GM18909 (cell line): ENCODE measurements at regions not wholly inside any gene's neighbourhood (a gene's known extent, or its start where the extent isn't known, plus 50 kb on each side); places are given as distances from the start of the nearest gene placed in this dataset.

Source experiments
- ATAC-seq: cut with Tn5 transposase; IDR thresholded peaks from one replicate; pipeline ENCODE4 v1.9.1; 2021; ENCODE audit warnings: mild to moderate bottlenecking; ENCODE audit not compliant: unreplicated experiment, poor library complexity

DNA sequence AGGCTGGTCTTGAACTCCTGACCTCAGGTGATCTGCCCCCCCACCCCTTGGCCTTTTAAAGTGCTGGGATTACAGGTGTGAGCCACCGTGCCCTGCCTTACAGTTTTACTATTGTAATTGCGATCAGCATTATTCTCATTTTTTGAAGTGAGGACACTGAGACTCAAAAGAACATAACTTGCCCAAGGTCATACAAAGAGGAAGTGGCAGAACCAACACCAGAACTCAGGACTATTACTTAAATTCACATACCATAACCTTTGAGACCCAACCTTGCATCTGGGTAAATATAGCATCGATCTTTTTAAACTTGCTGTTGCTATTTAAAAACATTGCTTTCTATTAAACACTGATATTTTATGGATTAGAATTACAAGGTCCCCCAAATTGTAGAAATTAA is 54.2 kb downstream of the FOXI1 start:
- no peak for ATAC-seq

DNA sequence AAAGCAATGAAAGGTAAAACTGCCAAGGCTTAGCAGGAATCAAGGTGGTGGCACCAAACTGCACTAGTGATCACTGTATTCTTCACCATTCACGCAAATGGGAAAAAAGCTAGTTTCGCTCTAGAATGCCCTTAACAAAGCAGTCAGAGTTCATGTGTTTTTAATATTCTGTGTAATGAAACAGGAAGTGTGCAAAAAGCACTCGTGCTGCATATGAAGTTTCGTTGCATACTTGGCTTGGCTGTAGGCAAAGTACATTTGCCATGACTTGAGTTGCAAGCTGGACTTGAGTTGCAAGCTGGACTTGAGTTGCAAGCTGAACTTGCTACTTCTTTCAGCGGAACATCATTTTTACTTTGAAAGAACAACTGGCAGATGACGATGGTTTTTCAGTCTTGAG is 55.4 kb downstream of the FOXI1 start:
- peak; percentile 44 for ATAC-seq

GRCh38 chr5:170162631-170163321 is 57.1 kb downstream of the FOXI1 start:
- ATAC-seq: no peak

DNA sequence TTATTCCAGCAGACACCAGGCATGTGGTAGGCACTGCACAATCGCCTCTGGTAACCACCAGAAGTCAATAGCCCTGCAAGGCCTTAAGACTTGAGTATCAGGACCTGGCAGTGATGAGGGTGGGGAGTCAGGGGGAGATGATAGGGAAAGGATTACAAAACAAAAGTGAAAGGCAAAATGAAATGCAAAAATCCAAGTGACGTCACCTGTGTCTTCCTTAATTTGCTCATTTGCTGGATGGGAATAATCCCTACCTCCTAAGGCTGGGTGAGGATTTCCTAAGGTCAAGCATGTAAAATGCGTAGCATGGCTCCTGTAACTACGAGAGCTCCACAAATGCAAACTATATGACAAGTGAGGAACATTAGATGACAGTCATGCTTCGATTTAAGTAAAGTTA is 58.4 kb downstream of the FOXI1 start:
- no peak for ATAC-seq

DNA sequence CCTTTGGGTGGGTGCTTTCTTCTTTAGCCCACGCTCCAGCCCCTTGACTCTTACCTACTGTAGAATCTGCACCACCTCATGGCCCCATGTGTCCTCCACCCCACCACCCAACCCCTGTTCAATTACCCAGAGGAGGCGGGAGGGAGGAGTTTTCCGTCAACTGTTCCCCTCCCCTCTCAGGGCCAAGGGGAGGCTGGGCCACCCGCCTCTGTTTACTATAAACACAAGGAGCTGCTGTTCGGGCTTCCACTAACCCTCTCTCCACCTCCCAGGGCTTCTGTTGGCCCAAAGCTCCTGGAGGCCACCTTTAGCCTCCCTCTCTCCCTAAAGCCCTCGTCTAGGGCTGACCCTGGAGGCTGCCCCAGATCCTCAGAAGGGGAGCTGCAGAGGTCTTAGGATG is 59.2 kb downstream of the FOXI1 start:
- no peak for ATAC-seq

DNA sequence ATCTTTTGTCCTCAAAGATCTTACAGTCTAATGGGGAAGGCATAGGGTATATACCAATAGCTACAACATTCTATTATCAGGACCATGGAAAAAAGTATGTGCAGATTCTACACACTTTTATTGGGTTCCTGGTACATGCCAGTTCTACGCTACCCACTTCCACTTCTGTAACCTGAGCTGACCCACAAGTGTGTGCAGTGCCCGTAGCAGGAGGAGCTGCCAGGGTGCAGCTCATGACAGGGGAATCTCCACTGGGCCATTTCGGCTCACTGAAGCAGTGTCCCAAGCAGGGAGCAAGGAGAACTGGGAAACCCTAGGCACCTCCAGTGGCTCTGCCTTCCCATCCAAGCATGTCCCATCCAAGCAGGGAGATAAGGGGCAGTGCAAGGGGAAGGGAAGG is 60.4 kb downstream of the FOXI1 start:
- ATAC-seq: no peak

DNA sequence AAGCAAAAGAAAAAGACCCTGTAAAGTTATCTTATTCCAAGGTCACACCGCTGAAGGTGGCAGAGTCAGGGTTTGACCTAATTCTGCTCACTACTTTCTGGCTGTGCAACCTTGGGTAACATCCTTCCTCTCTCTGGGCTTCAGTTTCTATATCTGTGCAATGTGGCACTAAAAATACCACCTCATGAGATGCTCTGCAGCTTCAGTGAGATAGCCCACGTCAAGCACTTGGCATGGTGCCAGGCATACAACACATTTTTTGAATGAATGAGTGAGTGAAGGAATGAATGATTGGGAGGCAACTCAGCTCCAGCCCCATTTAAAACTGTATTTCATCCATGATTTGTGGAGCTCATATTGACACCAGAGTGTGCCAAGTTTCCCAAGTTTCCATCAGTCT is 62.3 kb downstream of the FOXI1 start:
- no peak for ATAC-seq

DNA sequence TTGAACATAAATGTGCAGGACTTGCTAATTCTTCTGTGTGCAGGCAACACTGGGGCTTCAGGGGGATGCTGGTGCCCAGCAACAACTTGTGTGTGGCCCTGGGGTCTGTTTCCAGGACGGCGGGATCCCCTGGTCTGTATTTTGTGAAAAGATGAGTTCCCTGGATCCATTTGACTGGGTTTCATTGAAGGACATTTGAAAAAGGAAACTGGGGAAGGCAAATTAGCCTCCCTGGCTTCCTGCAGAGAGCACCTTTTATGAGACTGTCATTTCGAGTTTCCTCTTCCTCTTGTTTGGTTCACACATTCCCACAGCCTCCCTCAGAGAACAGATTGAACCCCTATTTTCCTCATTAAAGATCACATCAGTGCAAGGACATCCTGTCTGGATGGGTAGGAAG is 63.1 kb downstream of the FOXI1 start:
- ATAC-seq: no peak

GRCh38 chr5:170169996-170170395 is 62.8 kb upstream of the C5orf58 start:
- ATAC-seq: no peak

DNA sequence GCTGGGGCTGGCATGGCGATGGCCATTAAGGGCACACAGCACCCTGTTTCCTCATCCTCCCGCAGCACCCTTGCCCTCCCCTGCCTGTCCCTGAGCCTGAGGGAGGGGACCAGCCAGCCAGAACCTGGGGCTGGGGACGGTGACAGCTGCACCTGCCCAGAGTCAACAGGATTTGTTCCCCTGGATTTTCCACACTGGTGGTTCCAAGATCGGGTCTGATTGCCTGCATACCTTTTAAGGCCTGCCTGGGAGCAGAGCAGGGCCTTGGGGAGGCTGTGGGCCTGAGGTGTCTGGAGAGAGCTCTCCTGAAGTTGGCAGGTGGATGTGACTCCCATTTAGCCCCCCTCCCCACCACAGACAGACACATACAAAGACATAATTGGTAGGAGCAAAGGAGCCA is 61.0 kb upstream of the C5orf58 start:
- no peak for ATAC-seq

DNA sequence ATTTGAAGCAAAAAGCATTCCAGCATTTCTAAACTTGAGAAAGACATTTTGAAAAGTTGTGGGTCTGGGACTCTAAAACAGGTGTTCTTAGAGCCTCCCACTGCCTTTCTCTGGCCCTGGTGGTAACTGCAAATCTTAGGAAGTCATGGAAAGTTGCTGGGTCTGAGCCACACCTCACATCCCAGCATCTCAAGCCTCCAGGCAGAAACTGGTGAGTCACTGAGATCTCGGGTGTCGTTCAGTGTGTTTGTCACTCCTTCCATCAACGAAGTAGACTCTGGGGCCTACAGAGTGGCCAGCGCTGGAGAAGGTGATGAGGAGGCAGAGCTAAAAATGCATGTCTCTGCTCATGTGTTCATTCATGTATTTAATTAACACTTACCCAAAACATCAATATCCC is 59.6 kb upstream of the C5orf58 start:
- ATAC-seq: no peak

DNA sequence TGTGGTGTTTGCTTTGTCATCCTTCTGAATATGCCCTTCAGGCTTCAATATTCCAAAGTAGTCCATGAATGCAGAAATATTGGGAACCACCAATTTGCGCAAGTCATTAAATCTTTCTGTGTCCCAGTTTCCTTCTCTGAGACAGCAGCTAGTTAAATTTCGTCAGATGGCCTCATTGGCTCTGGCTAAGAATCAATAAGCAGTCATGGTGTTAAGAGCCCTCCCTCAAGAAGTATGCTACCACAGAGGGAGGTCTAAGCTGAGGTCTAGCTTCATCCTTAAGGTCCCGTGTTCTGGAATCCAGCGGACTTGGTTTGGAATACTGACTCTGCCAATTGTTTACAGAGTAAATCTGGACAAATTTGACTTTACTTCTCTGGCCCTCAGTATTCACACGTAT is 59.1 kb upstream of the C5orf58 start:
- ATAC-seq: no peak

DNA sequence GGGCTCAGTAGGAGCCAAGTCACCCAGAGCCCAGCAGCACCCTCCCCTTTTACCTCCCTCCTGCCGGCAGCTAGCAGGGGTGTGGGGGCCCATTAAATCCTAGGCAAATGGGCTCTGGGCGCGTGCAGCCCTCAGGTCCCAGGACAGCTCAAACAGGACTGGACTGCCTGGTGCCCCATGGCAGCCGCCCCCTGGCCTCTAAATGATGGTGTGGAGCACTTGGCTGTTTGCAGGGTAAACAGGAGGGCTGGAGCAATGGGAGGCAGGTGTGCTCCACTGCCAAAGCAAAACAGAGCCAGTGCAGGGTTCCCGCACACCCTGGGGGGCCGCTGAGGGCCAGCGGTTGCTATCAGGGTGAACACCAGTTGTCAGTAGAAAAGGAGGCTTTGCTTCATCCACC is 55.9 kb upstream of the C5orf58 start:
- no peak for ATAC-seq

GRCh38 chr5:170178814-170179213 is 54.0 kb upstream of the C5orf58 start:
- no peak for ATAC-seq

GRCh38 chr5:170179626-170180025 is 53.2 kb upstream of the C5orf58 start:
- ATAC-seq: no peak

DNA sequence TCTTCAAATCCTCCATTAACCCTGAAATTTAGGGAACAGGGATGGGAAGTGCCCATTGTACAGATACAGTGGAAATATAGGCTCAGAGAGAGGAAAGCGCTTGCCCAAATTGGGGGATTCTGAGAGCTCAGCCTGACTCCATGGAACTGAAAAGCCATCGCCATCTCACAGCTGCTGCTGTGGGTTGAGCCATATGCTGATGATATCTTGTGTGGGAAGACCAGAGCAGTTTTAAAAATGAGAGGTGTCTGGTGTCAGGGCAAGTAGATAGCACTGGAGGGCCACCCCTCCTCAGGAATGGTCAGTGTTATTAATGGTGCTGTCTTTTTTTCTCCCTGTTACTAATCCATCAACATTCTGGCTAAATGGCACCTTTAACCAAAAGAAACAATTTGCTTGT is 50.9 kb upstream of the C5orf58 start:
- no peak for ATAC-seq

- no peak for ATAC-seq
These were observed 50.3 kb upstream of the C5orf58 start for GRCh38 chr5:170182491-170182890.
